ENCODE measurements at regions not wholly inside any gene's neighbourhood (a gene's known extent, or its start where the extent isn't known, plus 50 kb on each side); places are given as distances from the start of the nearest gene placed in this dataset.

- TF ChIP-seq FOXA1 (IDR thresholded peaks at IDR 0.05) = no peak
- 0 out of 2 replicates have a peak, but pooled peaks have one; percentile 5 for TF ChIP-seq FOXA1 (CRISPR knock-in tag; IDR thresholded peaks at IDR 0.05)
- no peak for TF ChIP-seq NONO (IDR thresholded peaks at IDR 0.05)
- TF ChIP-seq NONO (CRISPR knock-in tag; conservative IDR thresholded peaks at IDR 0.05) = no peak; the same call in 1 of the 2 replicates
- TF ChIP-seq MAX (IDR thresholded peaks at IDR 0.05) = peak; percentile 26; the same call in 1 of the 2 replicates
- TF ChIP-seq PCBP1 (IDR thresholded peaks at IDR 0.05; ENCODE audit: borderline replicate concordance, low read depth, low read length) = no peak
- no peak for TF ChIP-seq NFAT5 (CRISPR knock-in tag; IDR thresholded peaks at IDR 0.05)
- TF ChIP-seq TAF15 (IDR thresholded peaks at IDR 0.05; ENCODE audit: low read depth, low read length, poor library complexity, severe bottlenecking) = no peak
- peak; percentile 51; the same call in 1 of the 2 replicates for TF ChIP-seq HNF4A (CRISPR knock-in tag; IDR thresholded peaks at IDR 0.05)
- TF ChIP-seq BCL6 (CRISPR knock-in tag; IDR thresholded peaks at IDR 0.05) = 0 out of 2 replicates have a peak, but pooled peaks have one; percentile 26
- TF ChIP-seq SOX13 (IDR thresholded peaks at IDR 0.05) = no peak
- peak in 1 of 2 experiments; percentile 75; a peak in 2 of 4 replicates for TF ChIP-seq SOX13 (CRISPR knock-in tag; conservative IDR thresholded peaks at IDR 0.05 in 1 of 2, IDR thresholded peaks at IDR 0.05 in 1 of 2)
- TF ChIP-seq RCOR2 (CRISPR knock-in tag; IDR thresholded peaks at IDR 0.05) = 0 out of 2 replicates have a peak, but pooled peaks have one; percentile 20
- no peak for TF ChIP-seq PAWR (CRISPR knock-in tag; IDR thresholded peaks at IDR 0.05; ENCODE audit: borderline replicate concordance)
- 0 out of 2 replicates have a peak, but pooled peaks have one; percentile 20 for TF ChIP-seq JUND (CRISPR knock-in tag; IDR thresholded peaks at IDR 0.05)
- 0 out of 2 replicates have a peak, but pooled peaks have one; percentile 55 for TF ChIP-seq ZNF644 (CRISPR knock-in tag; IDR thresholded peaks at IDR 0.05; ENCODE audit: low read depth)
- TF ChIP-seq FOSL2 (CRISPR knock-in tag; IDR thresholded peaks at IDR 0.05) = peak; percentile 52
- no peak for TF ChIP-seq ZNF639 (CRISPR knock-in tag; conservative IDR thresholded peaks at IDR 0.05)
- TF ChIP-seq ZNF7 (CRISPR knock-in tag; IDR thresholded peaks at IDR 0.05) = no peak
- no peak for TF ChIP-seq U2AF2 (IDR thresholded peaks at IDR 0.05; ENCODE audit: low read depth, low read length)
- TF ChIP-seq CEBPG (CRISPR knock-in tag; IDR thresholded peaks at IDR 0.05) = peak; percentile 91
- TF ChIP-seq SP5 (CRISPR knock-in tag; IDR thresholded peaks at IDR 0.05; ENCODE audit: borderline replicate concordance, low read depth) = no peak
- TF ChIP-seq PAX8 (CRISPR knock-in tag; IDR thresholded peaks at IDR 0.05; ENCODE audit: borderline replicate concordance) = no peak
- peak; percentile 50 for TF ChIP-seq SKI (IDR thresholded peaks at IDR 0.05; ENCODE audit: partially characterized antibody)
- no peak for TF ChIP-seq KLF9 (CRISPR knock-in tag; IDR thresholded peaks at IDR 0.05; ENCODE audit: low read depth)
- peak; percentile 48; the same call in 1 of the 2 replicates for TF ChIP-seq ZNF331 (CRISPR knock-in tag; IDR thresholded peaks at IDR 0.05)
- no peak for TF ChIP-seq LBX2 (CRISPR knock-in tag; IDR thresholded peaks at IDR 0.05; ENCODE audit: borderline replicate concordance)
These were observed 169.2 kb upstream of the SLC30A5 start (continued) for GRCh38 chr5:68924481-68925145.

All from HepG2 (cell line).